Astrocyte (in vitro differentiated cells and primary cell): ENCODE measurements at regions not wholly inside any gene's neighbourhood (a gene's known extent, or its start where the extent isn't known, plus 50 kb on each side); places are given as distances from the start of the nearest gene placed in this dataset.

Experiments
- DNase-seq: peaks from one replicate; pipeline ENCODE4 v3.0.0-alpha.2; 2010; ENCODE audit warnings: low read depth
- FAIRE-seq: peaks from 2 replicates; lab custom pipeline; 2011; peaks lifted over from hg19 to GRCh38; lab: Jason Lieb, UNC
- H2AFZ ChIP-seq: 2 replicates; pipeline ENCODE4 v1.6.0; 2012; ENCODE audit warnings: low read depth, low read length, inconsistent platforms
- H3K27ac ChIP-seq: 2 replicates; pipeline ENCODE4 v1.5.1; 2011; ENCODE audit warnings: low read depth, low read length, inconsistent platforms
- H3K27me3 ChIP-seq: 2 replicates; pipeline ENCODE4 v1.6.0; 2011; ENCODE audit warnings: low read length, inconsistent platforms; ENCODE audit not compliant: insufficient read depth
- H3K36me3 ChIP-seq: 2 replicates; pipeline ENCODE4 v1.5.1; 2011; ENCODE audit warnings: low read length, inconsistent platforms; ENCODE audit not compliant: insufficient read depth
- H3K4me1 ChIP-seq: 2 replicates; pipeline ENCODE4 v1.5.1; 2011; ENCODE audit warnings: low read length, inconsistent platforms; ENCODE audit not compliant: insufficient read depth
- H3K4me2 ChIP-seq: 2 replicates; pipeline ENCODE4 v1.6.0; 2012; ENCODE audit warnings: low read length, inconsistent platforms
- H3K4me3 ChIP-seq: 2 replicates; pipeline ENCODE4 v1.5.1; 2011; ENCODE audit warnings: low read depth, mild to moderate bottlenecking, low read length, inconsistent platforms; ENCODE audit not compliant: insufficient read depth
- H3K79me2 ChIP-seq: 2 replicates; pipeline ENCODE4 v1.6.0; 2012; ENCODE audit warnings: mild to moderate bottlenecking, low read length, inconsistent platforms; ENCODE audit not compliant: insufficient read depth
- H3K9ac ChIP-seq: 2 replicates; pipeline ENCODE4 v1.6.0; 2012; ENCODE audit warnings: mild to moderate bottlenecking, low read length, inconsistent platforms
- H3K9me3 ChIP-seq: 2 replicates; pipeline ENCODE4 v1.5.1; 2012; ENCODE audit warnings: low read depth, mild to moderate bottlenecking, low read length, inconsistent platforms; ENCODE audit not compliant: insufficient read depth
- H4K20me1 ChIP-seq: 2 replicates; pipeline ENCODE4 v1.6.0; 2012; ENCODE audit warnings: low read length, inconsistent platforms; ENCODE audit not compliant: insufficient read depth
- H3K27ac Mint-ChIP-seq: one replicate; pipeline ENCODE4 v1.8.0; 2021; ENCODE audit warnings: mild to moderate bottlenecking, mixed read lengths; ENCODE audit not compliant: unreplicated experiment
- H3K27me3 Mint-ChIP-seq: one replicate; pipeline ENCODE4 v1.8.0; 2021; ENCODE audit warnings: low read depth, mixed read lengths; ENCODE audit not compliant: unreplicated experiment
- H3K36me3 Mint-ChIP-seq: one replicate; pipeline ENCODE4 v1.8.0; 2021; ENCODE audit warnings: low read depth, mixed read lengths; ENCODE audit not compliant: unreplicated experiment
- H3K4me1 Mint-ChIP-seq: one replicate; pipeline ENCODE4 v1.8.0; 2021; ENCODE audit warnings: low read depth, mixed read lengths; ENCODE audit not compliant: unreplicated experiment
- H3K4me3 Mint-ChIP-seq: one replicate; pipeline ENCODE4 v1.8.0; 2021; ENCODE audit warnings: mild to moderate bottlenecking, moderate library complexity, mixed read lengths; ENCODE audit not compliant: unreplicated experiment
- H3K9me3 Mint-ChIP-seq: one replicate; pipeline ENCODE4 v1.8.0; 2021; ENCODE audit warnings: mild to moderate bottlenecking, mixed read lengths; ENCODE audit not compliant: unreplicated experiment
- EZH2 ChIP-seq: IDR thresholded peaks from 2 replicates; pipeline ENCODE4 v1.6.1; 2012; ENCODE audit warnings: mild to moderate bottlenecking, low read length, inconsistent platforms; ENCODE audit not compliant: insufficient read depth
- TF ChIP-seq, protein P1 (sequence below): IDR thresholded peaks from 2 replicates; pipeline ENCODE4 v1.5.1; 2011; ENCODE audit warnings: low read depth, mild to moderate bottlenecking, inconsistent platforms, low read length, moderate library complexity; ENCODE audit not compliant: insufficient read depth

GRCh38 chr12:75651342-75651695, 139.9 kb upstream of the KRR1 start:
- Histone ChIP-seq H3K4me3 (no peak overlapping the region), H3K79me2 (no peaks in the 10 kb centered on the region), H3K9ac (peak overlapping the region; percentile 38), H2AFZ (no peak overlapping the region), H3K27me3 (no peaks in the 10 kb centered on the region), H3K36me3 (no peaks in the 10 kb centered on the region), H4K20me1 (no peaks in the 10 kb centered on the region), H3K27ac (peak overlapping the region; percentile 65), H3K4me2 (no peak overlapping the region), H3K4me1 (peaks cover 5% of the 10 kb centered on the region), H3K9me3 (no peaks in the 10 kb centered on the region)
- DNase-seq (peak; percentile 53), FAIRE-seq (no peak)
- Mint-ChIP-seq H3K4me1 (peaks cover 39% of the 10 kb centered on the region), H3K9me3 (peaks cover 4% of the 10 kb centered on the region), H3K36me3 (peaks cover 2% of the 10 kb centered on the region), H3K4me3 (no peak overlapping the region), H3K27me3 (no peaks in the 10 kb centered on the region), H3K27ac (peak overlapping the region; percentile 92)
- no peak for TF ChIP-seq EZH2
- TF ChIP-seq, protein P1, sequence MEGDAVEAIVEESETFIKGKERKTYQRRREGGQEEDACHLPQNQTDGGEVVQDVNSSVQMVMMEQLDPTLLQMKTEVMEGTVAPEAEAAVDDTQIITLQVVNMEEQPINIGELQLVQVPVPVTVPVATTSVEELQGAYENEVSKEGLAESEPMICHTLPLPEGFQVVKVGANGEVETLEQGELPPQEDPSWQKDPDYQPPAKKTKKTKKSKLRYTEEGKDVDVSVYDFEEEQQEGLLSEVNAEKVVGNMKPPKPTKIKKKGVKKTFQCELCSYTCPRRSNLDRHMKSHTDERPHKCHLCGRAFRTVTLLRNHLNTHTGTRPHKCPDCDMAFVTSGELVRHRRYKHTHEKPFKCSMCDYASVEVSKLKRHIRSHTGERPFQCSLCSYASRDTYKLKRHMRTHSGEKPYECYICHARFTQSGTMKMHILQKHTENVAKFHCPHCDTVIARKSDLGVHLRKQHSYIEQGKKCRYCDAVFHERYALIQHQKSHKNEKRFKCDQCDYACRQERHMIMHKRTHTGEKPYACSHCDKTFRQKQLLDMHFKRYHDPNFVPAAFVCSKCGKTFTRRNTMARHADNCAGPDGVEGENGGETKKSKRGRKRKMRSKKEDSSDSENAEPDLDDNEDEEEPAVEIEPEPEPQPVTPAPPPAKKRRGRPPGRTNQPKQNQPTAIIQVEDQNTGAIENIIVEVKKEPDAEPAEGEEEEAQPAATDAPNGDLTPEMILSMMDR, result no peak

DNA sequence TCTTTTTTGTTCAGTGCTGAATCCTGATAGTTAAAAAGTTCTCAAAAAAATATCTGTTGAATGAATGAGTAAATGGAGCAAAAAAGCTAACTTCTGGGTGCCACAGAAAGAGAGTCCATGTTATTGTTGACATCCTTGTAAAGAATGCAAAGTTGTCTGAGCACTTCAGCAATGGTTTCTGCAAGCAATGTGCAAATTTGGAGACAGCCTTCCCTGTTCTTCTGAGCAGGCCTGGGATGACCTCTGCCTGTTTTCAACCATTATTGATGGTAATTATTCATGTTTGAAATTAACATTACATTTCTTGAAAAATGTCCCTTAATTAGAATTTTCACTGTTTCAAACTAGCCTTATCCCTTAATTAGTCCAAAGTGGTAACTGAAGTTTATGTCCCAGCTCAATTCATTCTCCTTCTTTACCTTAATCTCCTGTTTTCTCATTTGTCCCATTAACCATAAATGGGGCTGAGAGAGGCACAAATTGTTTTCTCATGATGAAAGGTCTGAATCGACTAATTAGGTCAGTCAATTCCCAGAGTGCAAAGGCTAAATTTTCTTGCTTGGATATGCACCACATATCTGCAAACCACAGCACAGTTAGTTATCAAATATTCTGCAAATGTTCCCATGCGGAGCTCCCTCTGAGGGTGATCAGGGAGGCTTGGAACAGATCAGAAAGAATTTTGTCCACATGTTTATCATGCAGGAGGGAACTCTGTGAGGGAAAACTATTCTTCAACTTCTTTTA, 139.4 kb upstream of the KRR1 start:
- Histone ChIP-seq H3K27ac (peak overlapping the region; percentile 65), H3K27me3 (no peaks in the 10 kb centered on the region), H4K20me1 (no peaks in the 10 kb centered on the region), H3K9me3 (no peaks in the 10 kb centered on the region), H2AFZ (no peak overlapping the region), H3K4me1 (peaks cover 5% of the 10 kb centered on the region), H3K79me2 (no peaks in the 10 kb centered on the region), H3K4me2 (no peak overlapping the region), H3K36me3 (no peaks in the 10 kb centered on the region), H3K9ac (peak overlapping the region; percentile 38), H3K4me3 (no peak overlapping the region)
- Mint-ChIP-seq H3K27me3 (no peaks in the 10 kb centered on the region), H3K4me1 (peaks cover 44% of the 10 kb centered on the region), H3K9me3 (peaks cover 4% of the 10 kb centered on the region), H3K4me3 (peak overlapping the region; percentile 1), H3K36me3 (peaks cover 2% of the 10 kb centered on the region), H3K27ac (peak overlapping the region; percentile 92)
- TF ChIP-seq, protein P1, result no peak
- DNase-seq (peak; percentile 95), FAIRE-seq (peak; percentile 63)

DNA sequence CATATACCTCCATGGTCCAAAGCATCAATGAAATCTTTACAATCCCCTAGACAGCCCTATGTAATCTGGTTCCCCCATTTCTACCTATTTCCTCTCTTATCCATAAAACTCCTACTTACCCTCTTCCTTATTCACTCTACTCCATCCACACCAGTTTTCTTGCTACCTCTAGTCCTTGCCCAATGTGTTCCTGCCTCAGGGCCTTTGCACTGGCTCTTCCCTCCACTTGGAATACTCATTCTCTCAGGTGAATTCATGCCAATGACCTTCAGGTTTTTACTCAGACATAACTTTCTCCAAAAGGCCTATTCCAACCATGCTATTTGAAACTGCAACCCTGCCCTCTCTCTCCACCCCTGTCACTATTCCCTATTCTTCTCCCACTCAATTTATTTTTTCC, 138.7 kb upstream of the KRR1 start:
- H3K9me3 ChIP-seq, result no peaks in the 10 kb centered on the region
- FAIRE-seq (no peak), DNase-seq (no peak)
- no peak overlapping the region for H3K27ac ChIP-seq
- Mint-ChIP-seq H3K36me3 (peaks cover 4% of the 10 kb centered on the region), H3K4me1 (peaks cover 43% of the 10 kb centered on the region), H3K27ac (peak overlapping the region; percentile 92), H3K4me3 (no peak overlapping the region), H3K27me3 (no peaks in the 10 kb centered on the region), H3K9me3 (peaks cover 2% of the 10 kb centered on the region)
- H3K27me3 ChIP-seq, result no peaks in the 10 kb centered on the region
- no peak overlapping the region for H3K4me2 ChIP-seq
- H3K4me1 ChIP-seq, result peaks cover 5% of the 10 kb centered on the region
- no peak overlapping the region for H3K9ac ChIP-seq
- H3K36me3 ChIP-seq, result no peaks in the 10 kb centered on the region
- H3K79me2 ChIP-seq, result no peaks in the 10 kb centered on the region
- TF ChIP-seq, protein P1, result no peak
- TF ChIP-seq EZH2, result no peak
- H3K4me3 ChIP-seq, result no peak overlapping the region
- H2AFZ ChIP-seq, result no peak overlapping the region
- no peaks in the 10 kb centered on the region for H4K20me1 ChIP-seq
